T-helper 2 cell treated with Interferon-gamma antibody and Interleukin-4, amounts not matched to agents 100 ng/mL and 5 ng/mL, for 36 hours (primary cell): ENCODE measurements at regions not wholly inside any gene's neighbourhood (a gene's known extent, or its start where the extent isn't known, plus 50 kb on each side); places are given as distances from the start of the nearest gene placed in this dataset.

Source experiments
- intact Hi-C: fragments of 100-400 bp; cut with micrococcal nuclease; formaldehyde crosslinking; loops from one replicate; pipeline ENCODE4 v1.15.1; 2023

- intact Hi-C loops, result no loop called here
Observed at GRCh38 chr4:138964716-138965426, 50.7 kb upstream of the NOCT start.

GRCh38 chr4:138963412-138963811, 52.2 kb upstream of the NOCT start:
- intact Hi-C loops, result no loop called here

- intact Hi-C loops, result no loop called here
Observed at GRCh38 chr4:138961664-138962063, 53.9 kb upstream of the NOCT start.

DNA sequence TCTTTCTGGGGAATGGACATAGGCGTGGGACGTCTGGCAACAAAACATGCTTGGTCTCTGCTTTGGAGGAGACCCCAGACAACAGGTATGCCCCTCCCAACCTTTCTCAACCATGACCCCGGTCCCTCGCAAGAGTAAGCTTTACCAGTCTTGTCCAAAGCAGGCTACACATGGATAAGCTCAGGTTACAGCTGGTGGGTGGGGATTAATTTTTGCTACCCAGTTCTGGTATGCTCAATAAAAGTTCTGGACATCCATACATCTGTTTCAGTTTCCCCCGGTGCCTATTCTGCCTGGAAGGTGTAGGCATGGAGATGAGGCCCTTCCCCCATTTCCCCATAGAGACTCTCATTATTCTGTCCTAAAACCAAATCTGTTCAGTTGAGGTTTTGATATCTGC, 54.5 kb upstream of the NOCT start:
- intact Hi-C loops, result no loop called here

GRCh38 chr4:138960175-138960710, 55.3 kb upstream of the NOCT start:
- intact Hi-C loops, result no loop called here

DNA sequence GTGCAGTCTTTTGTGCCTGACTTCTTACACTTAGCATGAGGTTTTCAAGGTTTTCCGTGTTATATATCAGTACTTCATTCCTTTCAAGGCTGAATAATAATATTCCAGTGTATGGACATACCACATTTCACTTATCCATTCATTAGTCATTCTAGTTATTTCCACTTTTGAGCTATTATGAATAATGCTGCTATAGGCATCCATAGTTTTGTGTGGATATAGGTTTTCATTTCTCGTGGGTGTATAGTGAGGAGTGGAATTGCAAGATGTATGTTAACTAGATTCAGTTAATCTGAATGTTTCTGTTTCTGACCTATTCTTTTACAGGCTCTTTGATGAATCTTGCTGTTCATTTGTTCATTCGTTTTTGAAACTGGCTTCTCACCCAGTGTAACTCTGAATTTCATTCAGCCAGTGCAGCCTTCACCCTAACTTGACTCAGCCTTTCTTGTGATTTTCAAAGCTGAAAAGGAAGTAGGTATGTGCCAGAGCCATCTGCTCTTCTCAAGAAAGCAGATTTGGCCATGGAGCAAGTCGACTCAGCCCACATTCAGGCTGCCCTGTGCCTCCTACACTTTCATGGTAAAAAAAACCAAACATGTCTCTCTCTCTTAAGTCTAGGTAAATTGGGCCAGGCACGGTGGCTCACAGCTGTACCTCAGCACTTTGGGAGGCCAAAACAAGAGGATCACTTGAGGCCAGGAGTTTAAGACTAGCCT, 56.3 kb upstream of the NOCT start:
- intact Hi-C loops, result no loop called here

DNA sequence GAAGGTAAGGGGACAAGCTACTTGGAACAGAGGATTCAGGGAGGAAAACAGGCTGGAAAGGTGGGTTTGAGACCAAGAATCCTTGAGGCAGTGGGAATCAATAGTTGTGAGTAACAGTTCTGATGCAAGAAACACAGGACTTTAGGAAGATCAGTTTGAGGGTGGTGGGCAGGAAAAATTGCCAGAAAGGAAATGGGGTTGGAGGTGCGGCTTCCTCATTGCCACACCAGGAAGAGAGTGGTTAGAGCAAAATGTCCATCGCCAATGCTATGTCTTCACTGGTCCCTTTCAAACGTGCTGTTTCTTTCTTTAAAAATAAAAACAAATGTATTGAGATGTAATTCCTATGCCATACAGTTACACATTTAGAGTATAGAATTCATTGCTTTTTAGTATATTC, 57.1 kb upstream of the NOCT start:
- intact Hi-C loops, result no loop called here

DNA sequence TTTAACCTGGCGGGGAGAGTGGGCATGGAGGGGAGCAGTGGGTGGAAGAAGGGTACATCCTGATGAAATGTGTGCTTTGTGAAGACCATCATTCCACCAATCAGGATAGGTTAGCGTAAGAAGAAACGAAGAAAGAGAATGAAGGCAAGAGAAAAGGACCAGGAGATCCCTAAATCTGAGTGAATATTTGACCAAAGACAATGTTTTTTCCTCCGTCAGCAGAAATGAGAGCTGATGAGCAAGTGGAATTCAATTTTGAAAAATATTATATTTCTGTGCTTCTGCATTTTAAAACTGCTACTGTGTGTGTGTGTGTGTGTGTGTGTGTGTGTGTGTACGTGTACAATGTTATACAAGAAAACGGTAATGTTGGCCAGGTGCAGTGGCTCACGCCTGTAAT, 58.3 kb upstream of the NOCT start:
- intact Hi-C loops, result no loop called here

DNA sequence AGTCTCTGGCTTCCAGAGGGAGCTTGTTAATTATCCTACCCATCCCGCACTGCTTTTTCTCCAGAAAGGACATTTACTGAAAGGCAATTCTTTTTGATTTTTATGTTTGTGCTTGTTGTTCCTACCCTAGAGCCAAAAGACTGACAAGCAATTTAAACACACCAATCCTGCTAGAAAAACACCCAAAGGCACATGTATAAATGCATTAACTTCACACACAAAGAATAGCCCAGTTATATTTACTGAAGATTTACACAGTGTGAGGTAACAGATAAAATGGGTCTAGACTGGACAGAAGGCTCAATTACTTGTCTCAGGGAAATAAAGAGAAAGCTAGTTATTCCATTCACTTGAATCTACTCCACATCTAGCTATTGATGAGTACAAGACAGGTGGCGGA, 61.2 kb upstream of the NOCT start:
- intact Hi-C loops, result no loop called here

- intact Hi-C loops, result no loop called here
Observed at GRCh38 chr4:138953961-138954371, 61.6 kb upstream of the NOCT start.

GRCh38 chr4:138952411-138952810, 63.2 kb upstream of the NOCT start:
- intact Hi-C loops, result no loop called here

DNA sequence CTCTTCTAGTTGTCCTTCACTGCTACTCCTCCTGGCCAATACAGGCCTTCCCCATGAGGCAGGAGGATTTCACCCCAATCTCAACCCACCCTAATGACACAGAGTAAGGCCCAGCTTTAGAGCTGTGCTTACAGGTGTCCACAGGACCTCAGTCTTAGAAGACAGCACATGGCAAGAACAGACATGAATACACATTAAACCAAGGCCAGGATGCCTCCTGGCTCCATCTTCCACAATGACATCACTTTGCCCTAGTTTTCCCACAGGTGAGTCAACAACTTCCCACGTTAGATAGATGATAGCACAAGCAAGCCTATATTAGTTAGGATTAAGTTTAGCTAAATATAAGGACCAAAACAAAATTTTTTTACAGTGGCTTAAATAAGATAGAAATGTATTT, 63.8 kb upstream of the NOCT start:
- intact Hi-C loops, result no loop called here

DNA sequence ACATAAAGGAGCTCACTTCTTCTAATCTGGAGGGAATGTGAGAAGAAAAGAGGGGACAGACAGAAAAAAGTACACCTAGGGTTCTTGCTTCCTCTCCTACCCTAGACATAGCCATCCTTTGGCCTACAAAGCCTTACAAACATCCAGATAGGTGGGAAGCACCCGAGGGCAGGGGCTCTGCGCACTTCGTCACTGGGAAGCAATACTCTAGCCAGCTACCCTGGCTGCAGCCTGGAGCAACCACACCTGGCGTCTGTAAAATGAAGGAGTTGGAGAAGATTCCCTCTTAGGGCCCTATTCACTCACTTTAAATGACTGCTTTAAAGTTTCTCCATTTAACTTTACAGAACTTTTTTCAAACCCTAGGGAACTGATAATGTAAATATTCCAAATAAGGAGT, 65.7 kb upstream of the NOCT start:
- intact Hi-C loops, result no loop called here

GRCh38 chr4:138948918-138949317, 66.7 kb upstream of the NOCT start:
- intact Hi-C loops, result no loop called here

DNA sequence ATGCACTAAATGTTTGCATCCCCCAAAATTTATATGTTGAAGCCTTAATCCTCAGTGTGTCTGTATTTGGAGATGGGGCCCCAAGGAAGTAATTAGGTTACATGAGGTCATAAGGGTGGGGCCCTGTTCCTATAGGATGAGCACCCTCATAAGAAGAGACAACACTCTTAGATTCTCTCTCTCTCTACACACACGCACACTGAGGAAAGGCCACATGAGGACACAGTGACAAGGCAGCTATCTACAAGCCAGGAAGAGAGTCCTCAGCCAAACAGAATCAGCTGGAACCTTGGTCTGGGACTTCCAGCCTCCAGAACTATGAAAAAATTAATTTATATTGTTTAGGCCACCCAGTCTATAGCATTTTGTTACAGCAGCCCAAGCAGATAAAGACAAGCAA, 69.3 kb upstream of the NOCT start:
- intact Hi-C loops, result no loop called here

DNA sequence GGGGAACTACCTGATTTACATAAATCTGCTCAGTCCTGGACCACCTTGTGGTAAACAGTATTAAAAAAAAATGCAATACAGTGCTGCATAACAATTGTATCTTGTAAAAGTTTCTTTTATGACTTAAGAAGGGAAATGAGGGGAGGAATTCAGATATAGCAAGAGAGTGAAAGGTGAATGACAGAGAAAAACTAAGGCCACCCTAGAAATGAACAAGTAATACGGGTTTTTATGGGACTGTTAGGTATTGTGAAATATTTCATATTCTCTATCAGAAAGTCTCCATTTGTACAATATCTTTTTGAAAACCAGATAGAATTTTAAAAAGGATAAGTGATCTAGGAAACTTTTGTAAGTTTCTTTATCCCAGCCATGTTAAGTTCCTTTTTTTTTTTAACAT, 69.7 kb upstream of the NOCT start:
- intact Hi-C loops, result no loop called here

- intact Hi-C loops, result no loop called here
Observed at GRCh38 chr4:138945401-138945800, 70.2 kb upstream of the NOCT start.

DNA sequence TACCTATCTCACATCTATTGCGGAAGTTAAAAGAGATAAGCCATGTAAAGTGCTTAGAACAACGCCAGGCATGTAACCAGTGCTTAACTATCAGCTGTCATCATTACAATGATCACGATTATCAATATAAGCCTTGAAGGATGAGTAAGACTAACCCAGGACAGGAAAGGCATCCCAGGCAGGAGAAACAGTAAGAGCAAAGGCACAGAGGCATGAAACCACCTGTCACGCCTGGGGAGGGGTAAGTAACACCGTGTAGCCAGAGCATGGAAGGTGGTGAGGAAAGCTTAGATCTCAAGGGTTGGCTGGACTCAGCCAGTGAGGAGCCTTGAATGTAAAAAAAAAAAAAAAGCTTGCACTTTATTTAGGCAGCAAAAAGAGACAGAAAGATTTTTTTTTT, 71.7 kb upstream of the NOCT start:
- intact Hi-C loops, result no loop called here

DNA sequence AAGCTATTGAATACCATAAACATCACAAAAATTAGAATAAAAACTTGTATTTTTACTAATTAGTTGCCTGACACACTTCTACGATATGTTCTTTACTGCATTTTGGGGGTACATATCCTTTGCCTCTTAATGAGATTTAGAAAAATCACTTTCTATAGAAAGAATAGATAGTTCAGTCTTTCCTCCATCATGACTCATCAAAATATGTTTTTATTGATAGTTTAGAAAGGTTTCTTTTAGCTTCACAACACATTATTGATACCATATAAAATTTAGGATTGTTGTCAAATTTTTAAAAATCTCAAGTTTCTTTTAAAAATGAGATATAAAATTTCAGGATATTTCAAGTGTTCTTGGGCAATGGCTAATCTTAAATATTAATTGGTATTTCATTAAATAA, 74.5 kb upstream of the NOCT start:
- intact Hi-C loops, result no loop called here

DNA sequence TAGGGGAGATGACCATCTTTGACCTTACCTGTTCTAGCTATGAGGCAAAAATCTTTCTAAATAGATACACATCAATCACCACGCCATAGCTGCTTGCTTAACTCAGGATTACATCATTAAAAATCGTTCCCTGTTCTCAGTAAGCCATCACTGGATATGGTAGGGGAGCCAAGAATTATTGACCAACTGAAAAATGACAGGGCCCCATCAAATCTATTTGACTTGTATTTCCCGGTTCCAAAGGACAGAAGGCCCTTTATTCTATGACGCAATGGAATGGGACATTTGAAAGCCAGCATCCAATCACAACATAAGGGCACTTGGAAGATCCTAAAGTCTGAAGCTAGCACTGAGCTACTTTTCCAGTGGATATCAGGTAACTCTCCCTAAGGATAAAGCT, 75.6 kb upstream of the NOCT start:
- intact Hi-C loops, result no loop called here

- intact Hi-C loops, result no loop called here
Observed at GRCh38 chr4:138938366-138938690, 77.3 kb upstream of the NOCT start.

GRCh38 chr4:138935135-138935807, 80.3 kb upstream of the NOCT start:
- intact Hi-C loops, result no loop called here

DNA sequence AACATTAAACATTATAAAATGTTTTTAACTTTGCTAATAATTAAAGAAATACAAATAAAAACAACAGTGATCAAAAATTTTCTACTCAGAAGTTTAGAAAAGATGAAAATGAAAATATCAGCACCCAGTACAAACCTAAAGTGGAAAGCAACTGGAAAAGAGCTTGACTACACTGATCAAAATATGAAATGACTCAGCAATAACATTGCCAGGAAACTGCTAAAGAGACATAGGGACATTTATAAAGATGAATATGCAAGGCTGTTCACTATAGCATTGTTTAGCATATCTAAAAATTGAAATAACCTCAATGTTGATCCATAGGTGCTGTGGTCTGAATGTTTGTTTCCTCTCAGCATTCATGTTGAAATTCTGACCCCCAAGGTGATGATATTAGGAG, 88.5 kb upstream of the NOCT start:
- intact Hi-C loops, result no loop called here
